ENCODE measurements at regions not wholly inside any gene's neighbourhood (a gene's known extent, or its start where the extent isn't known, plus 50 kb on each side); places are given as distances from the start of the nearest gene placed in this dataset.

- Mint-ChIP-seq H3K4me3 (no peak overlapping the region), H3K27ac (no peak overlapping the region), H3K9me3 (no peaks in the 10 kb centered on the region), H3K36me3 (no peaks in the 10 kb centered on the region), H3K4me1 (no peaks in the 10 kb centered on the region), H3K27me3 (peaks cover 0 to 9% (median 4%) of the 10 kb centered on the region in 5 donors)
- DNase-seq: no peak
- no peak for ATAC-seq
- POLR2A ChIA-PET: no interaction called here
Measured at GRCh38 chr1:64318428-64318827, 115.0 kb downstream of the UBE2U start.

DNA sequence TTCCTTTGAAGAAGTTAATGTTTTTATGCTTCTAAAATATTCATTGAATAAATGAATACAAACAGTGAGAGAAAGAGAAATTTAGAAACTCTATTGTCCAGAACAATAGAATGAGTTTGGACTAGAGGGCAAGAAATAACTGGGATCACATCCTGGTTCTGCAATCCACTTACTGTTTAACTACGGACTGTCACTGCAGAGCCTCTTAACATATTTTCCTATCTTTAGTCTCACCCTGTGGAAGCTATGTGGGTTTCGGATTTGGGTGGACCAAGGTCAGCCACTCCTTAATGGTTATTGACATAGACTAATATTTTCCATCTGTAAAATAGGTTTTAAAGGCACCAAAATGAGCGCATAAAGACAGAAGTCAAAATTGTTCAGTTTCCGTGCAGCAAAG, 116.6 kb downstream of the UBE2U start:
- no peak for DNase-seq

GRCh38 chr1:64320470-64320869, 117.0 kb downstream of the UBE2U start:
- Mint-ChIP-seq H3K36me3 (no peaks in the 10 kb centered on the region), H3K9me3 (no peaks in the 10 kb centered on the region), H3K27ac (no peak overlapping the region), H3K4me1 (no peaks in the 10 kb centered on the region), H3K27me3 (peaks cover 0 to 9% (median 4%) of the 10 kb centered on the region in 5 donors), H3K4me3 (no peak overlapping the region)
- no peak for DNase-seq
- no peak for ATAC-seq
- POLR2A ChIA-PET: no interaction called here

More for the DNA sequence above, 116.6 kb downstream of the UBE2U start:
- POLR2A ChIA-PET: no interaction called here
- Mint-ChIP-seq H3K36me3 (no peaks in the 10 kb centered on the region), H3K4me1 (no peaks in the 10 kb centered on the region), H3K4me3 (no peak overlapping the region), H3K9me3 (no peaks in the 10 kb centered on the region), H3K27ac (no peak overlapping the region), H3K27me3 (peaks cover 0 to 9% (median 4%) of the 10 kb centered on the region in 5 donors)
- ATAC-seq: no peak

- POLR2A ChIA-PET: no interaction called here
- Mint-ChIP-seq H3K4me1 (no peaks in the 10 kb centered on the region), H3K27me3 (peaks cover 0 to 9% (median 4%) of the 10 kb centered on the region in 5 donors), H3K4me3 (no peak overlapping the region), H3K27ac (no peak overlapping the region), H3K36me3 (no peaks in the 10 kb centered on the region), H3K9me3 (no peaks in the 10 kb centered on the region)
- no peak for DNase-seq
- no peak for ATAC-seq
Measured at GRCh38 chr1:64320922-64321614, 117.6 kb downstream of the UBE2U start.

- ATAC-seq: no peak
- POLR2A ChIA-PET: no interaction called here
Measured at GRCh38 chr1:64323054-64323453, 119.6 kb downstream of the UBE2U start.

DNA sequence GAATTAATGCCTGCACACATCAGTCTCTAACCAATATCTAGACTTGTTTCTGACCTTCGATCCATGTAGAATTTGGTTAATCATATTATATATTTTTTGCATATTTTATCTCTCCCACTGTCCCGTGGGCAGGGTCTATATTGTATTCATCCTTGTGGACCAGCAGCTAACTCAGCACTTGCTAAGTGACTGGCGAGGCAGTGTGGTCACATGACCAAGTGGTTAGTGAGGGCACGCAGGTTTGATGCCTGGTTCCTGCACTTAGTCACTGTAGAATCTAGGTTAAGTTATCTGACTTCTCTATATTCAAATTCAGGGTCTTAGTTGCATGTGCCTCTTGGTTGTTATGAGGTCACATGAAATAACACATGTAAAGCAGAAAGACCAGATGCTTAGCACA, 120.5 kb downstream of the UBE2U start:
- DNase-seq (no peak), ATAC-seq (no peak)
- POLR2A ChIA-PET: no interaction called here
- Mint-ChIP-seq H3K27ac (no peak overlapping the region), H3K4me1 (no peaks in the 10 kb centered on the region), H3K4me3 (no peak overlapping the region), H3K9me3 (no peaks in the 10 kb centered on the region), H3K27me3 (peaks cover 4 to 32% (median 6%) of the 10 kb centered on the region in 5 donors), H3K36me3 (no peaks in the 10 kb centered on the region)

More at GRCh38 chr1:64323054-64323453, 119.6 kb downstream of the UBE2U start:
- H3K4me1 Mint-ChIP-seq: no peaks in the 10 kb centered on the region
- peaks cover 4 to 23% (median 5%) of the 10 kb centered on the region in 5 donors for H3K27me3 Mint-ChIP-seq
- no peak for DNase-seq
- H3K9me3 Mint-ChIP-seq: no peaks in the 10 kb centered on the region
- H3K27ac Mint-ChIP-seq: no peak overlapping the region
- no peak overlapping the region for H3K4me3 Mint-ChIP-seq
- H3K36me3 Mint-ChIP-seq: no peaks in the 10 kb centered on the region

GRCh38 chr1:64325856-64326255, 122.4 kb downstream of the UBE2U start:
- no peaks in the 10 kb centered on the region for H3K9me3 Mint-ChIP-seq
- H3K4me3 Mint-ChIP-seq: no peak overlapping the region
- POLR2A ChIA-PET: no interaction called here
- no peak for DNase-seq
- H3K36me3 Mint-ChIP-seq: no peaks in the 10 kb centered on the region
- ATAC-seq: no peak
- H3K4me1 Mint-ChIP-seq: no peaks in the 10 kb centered on the region
- H3K27me3 Mint-ChIP-seq: peaks cover 4 to 37% (median 6%) of the 10 kb centered on the region in 5 donors
- H3K27ac Mint-ChIP-seq: no peak overlapping the region

- POLR2A ChIA-PET: no interaction called here
- no peak for ATAC-seq
- H3K4me3 Mint-ChIP-seq: no peak overlapping the region
Measured at GRCh38 chr1:64327119-64327518, 123.7 kb downstream of the UBE2U start.

GRCh38 chr1:64328193-64328592, 124.8 kb downstream of the UBE2U start:
- Mint-ChIP-seq H3K4me3 (no peak overlapping the region), H3K36me3 (no peaks in the 10 kb centered on the region), H3K4me1 (no peaks in the 10 kb centered on the region), H3K27me3 (peaks cover 0 to 29% (median 6%) of the 10 kb centered on the region in 5 donors), H3K27ac (no peak overlapping the region), H3K9me3 (no peaks in the 10 kb centered on the region)
- DNase-seq (no peak), ATAC-seq (no peak)
- POLR2A ChIA-PET: no interaction called here

More at GRCh38 chr1:64327119-64327518, 123.7 kb downstream of the UBE2U start:
- no peaks in the 10 kb centered on the region for H3K9me3 Mint-ChIP-seq
- DNase-seq: no peak
- peaks cover 4 to 37% (median 6%) of the 10 kb centered on the region in 5 donors for H3K27me3 Mint-ChIP-seq
- no peaks in the 10 kb centered on the region for H3K36me3 Mint-ChIP-seq
- H3K4me1 Mint-ChIP-seq: no peaks in the 10 kb centered on the region
- no peak overlapping the region for H3K27ac Mint-ChIP-seq

DNA sequence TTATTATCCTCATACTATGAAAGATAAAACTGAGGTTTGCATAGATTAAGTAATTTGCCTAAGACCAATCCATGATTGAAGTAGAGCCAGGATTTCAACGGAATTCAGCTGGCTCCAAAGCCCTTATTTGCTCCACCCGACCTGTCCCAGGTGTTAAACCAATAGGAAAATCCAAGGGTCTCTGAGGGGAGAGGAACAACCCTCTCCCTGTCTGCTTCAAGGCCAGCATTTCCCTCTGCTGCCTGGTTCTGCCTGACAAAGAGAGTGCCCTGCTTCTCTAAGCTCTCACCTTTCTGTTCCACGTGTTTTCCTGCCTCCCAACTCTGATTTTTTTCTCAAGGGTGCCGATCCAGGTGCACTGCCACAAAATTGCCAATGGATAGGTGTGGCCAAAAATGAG, 127.4 kb downstream of the UBE2U start:
- H3K4me1 Mint-ChIP-seq: no peaks in the 10 kb centered on the region
- POLR2A ChIA-PET: no interaction called here
- no peaks in the 10 kb centered on the region for H3K36me3 Mint-ChIP-seq
- ATAC-seq: no peak
- H3K27ac Mint-ChIP-seq: no peak overlapping the region
- H3K9me3 Mint-ChIP-seq: no peaks in the 10 kb centered on the region
- peaks cover 2 to 28% (median 6%) of the 10 kb centered on the region in 5 donors for H3K27me3 Mint-ChIP-seq
- H3K4me3 Mint-ChIP-seq: no peak overlapping the region
- DNase-seq: no peak

GRCh38 chr1:64335636-64336035, 132.2 kb downstream of the UBE2U start:
- Mint-ChIP-seq H3K36me3 (peaks cover 0 to 5% (median 0%) of the 10 kb centered on the region in 3 donors), H3K27me3 (peaks cover 0 to 6% (median 4%) of the 10 kb centered on the region in 5 donors), H3K4me3 (no peak overlapping the region), H3K27ac (no peak overlapping the region), H3K4me1 (no peaks in the 10 kb centered on the region), H3K9me3 (peaks cover 0 to 8% (median 0%) of the 10 kb centered on the region in 9 donors)
- DNase-seq (no peak), ATAC-seq (no peak)
- POLR2A ChIA-PET: no interaction called here

- Mint-ChIP-seq H3K9me3 (peaks cover 0 to 9% (median 0%) of the 10 kb centered on the region in 9 donors), H3K4me3 (no peak overlapping the region), H3K4me1 (no peaks in the 10 kb centered on the region), H3K27ac (no peak overlapping the region), H3K27me3 (peaks cover 0 to 6% (median 4%) of the 10 kb centered on the region in 5 donors), H3K36me3 (peaks cover 0 to 5% (median 0%) of the 10 kb centered on the region in 3 donors)
- ATAC-seq: no peak
- POLR2A ChIA-PET: no interaction called here
- no peak for DNase-seq
Measured at GRCh38 chr1:64337475-64337874, 132.5 kb upstream of the CACHD1 start.

DNA sequence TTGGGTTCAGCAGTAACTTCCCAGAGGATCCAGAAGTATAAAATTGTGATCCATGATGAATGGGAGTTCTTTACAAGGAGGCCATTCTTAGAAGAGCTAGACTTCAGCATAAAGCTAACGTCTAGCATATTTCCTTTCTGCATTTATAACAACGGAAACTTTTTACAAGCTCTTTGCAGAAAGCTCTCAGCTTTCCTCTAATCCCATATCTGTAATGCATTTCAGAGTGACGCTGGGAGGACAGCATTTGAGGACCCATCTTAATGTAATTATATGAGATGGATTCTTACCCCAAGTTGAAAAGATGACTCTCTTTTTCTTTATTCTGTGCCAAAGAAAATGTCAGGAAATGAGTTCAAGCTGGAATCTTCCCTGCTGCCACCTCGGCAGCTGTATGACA, 132.0 kb upstream of the CACHD1 start:
- H3K27ac Mint-ChIP-seq: no peak overlapping the region
- H3K27me3 Mint-ChIP-seq: peaks cover 0 to 6% (median 4%) of the 10 kb centered on the region in 5 donors
- H3K36me3 Mint-ChIP-seq: peaks cover 0 to 5% (median 0%) of the 10 kb centered on the region in 3 donors
- ATAC-seq (no peak), DNase-seq (no peak)
- peaks cover 0 to 9% (median 0%) of the 10 kb centered on the region in 9 donors for H3K9me3 Mint-ChIP-seq
- H3K4me1 Mint-ChIP-seq: no peaks in the 10 kb centered on the region
- POLR2A ChIA-PET: no interaction called here
- no peak overlapping the region for H3K4me3 Mint-ChIP-seq

DNA sequence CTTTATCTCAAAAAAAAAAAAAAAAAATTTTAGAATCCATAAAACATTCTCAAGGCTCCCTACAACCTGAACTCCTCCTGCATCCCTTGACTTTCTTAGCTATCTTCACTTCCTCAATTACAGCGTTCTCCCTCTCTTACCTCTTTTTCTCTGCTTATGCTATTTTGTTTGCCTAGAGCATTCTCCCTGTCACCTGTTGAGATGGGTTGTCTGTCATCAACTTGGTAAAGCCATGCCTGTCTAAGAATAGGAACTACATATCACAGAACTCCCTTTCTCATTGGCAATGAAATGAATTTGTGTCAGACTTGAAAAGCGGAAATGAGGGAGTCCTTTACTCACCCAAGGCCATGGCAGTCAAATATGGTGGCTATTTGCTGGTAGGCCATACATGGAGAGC, 129.6 kb upstream of the CACHD1 start:
- peaks cover 0 to 9% (median 0%) of the 10 kb centered on the region in 9 donors for H3K9me3 Mint-ChIP-seq
- no peak overlapping the region for H3K4me3 Mint-ChIP-seq
- H3K27ac Mint-ChIP-seq: no peak overlapping the region
- POLR2A ChIA-PET: no interaction called here
- ATAC-seq: no peak
- H3K36me3 Mint-ChIP-seq: peaks cover 0 to 5% (median 0%) of the 10 kb centered on the region in 3 donors
- no peaks in the 10 kb centered on the region for H3K4me1 Mint-ChIP-seq
- no peak for DNase-seq
- peaks cover 0 to 9% (median 3%) of the 10 kb centered on the region in 5 donors for H3K27me3 Mint-ChIP-seq

All from naive thymus-derived CD8-positive, alpha-beta T cell (primary cell).